ENCODE measurements at regions not wholly inside any gene's neighbourhood (a gene's known extent, or its start where the extent isn't known, plus 50 kb on each side); places are given as distances from the start of the nearest gene placed in this dataset.

GRCh38 chr6:140609956-140610355, 1235.5 kb upstream of the CITED2 start:
- H3K4me3 ChIP-seq (ENCODE audit: low read depth, low read length, poor library complexity, severe bottlenecking), result no peak overlapping the region
- intact Hi-C loops (cut with micrococcal nuclease; ENCODE audit: unreplicated experiment), result no loop called here
- TF ChIP-seq EZH2 (IDR thresholded peaks at IDR 0.05; ENCODE audit: borderline replicate concordance, low read depth, low read length, poor library complexity, severe bottlenecking) (no peak), CTCF (conservative IDR thresholded peaks at IDR 0.05; ENCODE audit: low read depth, low read length) (no peak)
- H3K9me3 ChIP-seq (ENCODE audit: low read depth, low read length, poor library complexity, severe bottlenecking), result no peaks in the 10 kb centered on the region
- H3K4me1 ChIP-seq (ENCODE audit: insufficient read depth, low read length, poor library complexity, severe bottlenecking), result no peaks in the 10 kb centered on the region
- no peaks in the 10 kb centered on the region for H3K36me3 ChIP-seq (ENCODE audit: insufficient read depth, low read length, poor library complexity, severe bottlenecking)
- BruUV-seq (replicated peaks), result no TSS peak
- CTCF ChIA-PET, result no interaction called here
- H3K27ac ChIP-seq (ENCODE audit: low read depth, low read length, poor library complexity, severe bottlenecking), result no peak overlapping the region
- H3K27me3 ChIP-seq (replicated peaks; ENCODE audit: insufficient read depth, low read depth, low read length, poor library complexity), result no peaks in the 10 kb centered on the region
- POLR2A ChIA-PET (ENCODE audit: low non-redundant PET), result no interaction called here
- no peak for DNase-seq (ENCODE audit: low spot score)

- H3K27me3 ChIP-seq (replicated peaks; ENCODE audit: insufficient read depth, low read depth, low read length, poor library complexity), result no peaks in the 10 kb centered on the region
- no peak overlapping the region for H3K27ac ChIP-seq (ENCODE audit: low read depth, low read length, poor library complexity, severe bottlenecking)
- no peaks in the 10 kb centered on the region for H3K36me3 ChIP-seq (ENCODE audit: insufficient read depth, low read length, poor library complexity, severe bottlenecking)
- no peaks in the 10 kb centered on the region for H3K9me3 ChIP-seq (ENCODE audit: low read depth, low read length, poor library complexity, severe bottlenecking)
- no peak for DNase-seq (ENCODE audit: low spot score)
- POLR2A ChIA-PET (ENCODE audit: low non-redundant PET), result no interaction called here
- H3K4me3 ChIP-seq (ENCODE audit: low read depth, low read length, poor library complexity, severe bottlenecking), result no peak overlapping the region
- BruUV-seq (replicated peaks), result no TSS peak
- TF ChIP-seq EZH2 (IDR thresholded peaks at IDR 0.05; ENCODE audit: borderline replicate concordance, low read depth, low read length, poor library complexity, severe bottlenecking) (no peak), CTCF (conservative IDR thresholded peaks at IDR 0.05; ENCODE audit: low read depth, low read length) (no peak)
- CTCF ChIA-PET, result no interaction called here
- intact Hi-C loops (cut with micrococcal nuclease; ENCODE audit: unreplicated experiment), result no loop called here
- no peaks in the 10 kb centered on the region for H3K4me1 ChIP-seq (ENCODE audit: insufficient read depth, low read length, poor library complexity, severe bottlenecking)
These were observed 1234.9 kb upstream of the CITED2 start for GRCh38 chr6:140609321-140609720.

GRCh38 chr6:140604786-140605185, 1230.3 kb upstream of the CITED2 start:
- CTCF ChIA-PET, result no interaction called here
- no TSS peak for BruUV-seq (replicated peaks)
- H3K4me3 ChIP-seq (ENCODE audit: low read depth, low read length, poor library complexity, severe bottlenecking), result no peak overlapping the region
- POLR2A ChIA-PET (ENCODE audit: low non-redundant PET), result no interaction called here
- no peak for DNase-seq (ENCODE audit: low spot score)
- TF ChIP-seq EZH2 (IDR thresholded peaks at IDR 0.05; ENCODE audit: borderline replicate concordance, low read depth, low read length, poor library complexity, severe bottlenecking) (no peak), CTCF (conservative IDR thresholded peaks at IDR 0.05; ENCODE audit: low read depth, low read length) (no peak)
- H3K27me3 ChIP-seq (replicated peaks; ENCODE audit: insufficient read depth, low read depth, low read length, poor library complexity), result no peaks in the 10 kb centered on the region
- H3K27ac ChIP-seq (ENCODE audit: low read depth, low read length, poor library complexity, severe bottlenecking), result no peak overlapping the region
- intact Hi-C loops (cut with micrococcal nuclease; ENCODE audit: unreplicated experiment), result no loop called here
- no peaks in the 10 kb centered on the region for H3K4me1 ChIP-seq (ENCODE audit: insufficient read depth, low read length, poor library complexity, severe bottlenecking)
- H3K9me3 ChIP-seq (ENCODE audit: low read depth, low read length, poor library complexity, severe bottlenecking), result no peaks in the 10 kb centered on the region
- H3K36me3 ChIP-seq (ENCODE audit: insufficient read depth, low read length, poor library complexity, severe bottlenecking), result no peaks in the 10 kb centered on the region

All from A673 (cell line).